GM19351 (cell line): ENCODE measurements at regions not wholly inside any gene's neighbourhood (a gene's known extent, or its start where the extent isn't known, plus 50 kb on each side); places are given as distances from the start of the nearest gene placed in this dataset.

Source experiments
- ATAC-seq: cut with Tn5 transposase; IDR thresholded peaks from one replicate; pipeline ENCODE4 v1.9.1; 2021; ENCODE audit warnings: mild to moderate bottlenecking, moderate library complexity; ENCODE audit not compliant: unreplicated experiment

GRCh38 chr17:83144421-83145357 lies 65.3 kb downstream of the METRNL start:
- ATAC-seq = no peak

- ATAC-seq = no peak
These were observed 65.9 kb downstream of the METRNL start for GRCh38 chr17:83145358-83145738.

GRCh38 chr17:83145831-83146230 lies 66.4 kb downstream of the METRNL start:
- ATAC-seq = no peak

- ATAC-seq = no peak
These were observed 66.9 kb downstream of the METRNL start for GRCh38 chr17:83146347-83146746.

- no peak for ATAC-seq
These were observed 67.9 kb downstream of the METRNL start for GRCh38 chr17:83147280-83147679.

GRCh38 chr17:83148317-83149028 lies 69.1 kb downstream of the METRNL start:
- no peak for ATAC-seq

- ATAC-seq = no peak
These were observed 69.8 kb downstream of the METRNL start for GRCh38 chr17:83149029-83149725.

- no peak for ATAC-seq
These were observed 70.4 kb downstream of the METRNL start for GRCh38 chr17:83149761-83150251.

- ATAC-seq = no peak
These were observed 71.1 kb downstream of the METRNL start for GRCh38 chr17:83150369-83151055.

- no peak for ATAC-seq
These were observed 71.6 kb downstream of the METRNL start for GRCh38 chr17:83151056-83151441.

GRCh38 chr17:83151442-83152226 lies 72.2 kb downstream of the METRNL start:
- no peak for ATAC-seq

- ATAC-seq = no peak
These were observed 72.9 kb downstream of the METRNL start for GRCh38 chr17:83152227-83152744.

- ATAC-seq = no peak
These were observed 73.6 kb downstream of the METRNL start for GRCh38 chr17:83152745-83153611.

GRCh38 chr17:83153681-83154310 lies 74.4 kb downstream of the METRNL start:
- ATAC-seq = no peak

GRCh38 chr17:83154311-83155127 lies 75.1 kb downstream of the METRNL start:
- no peak for ATAC-seq

GRCh38 chr17:83155128-83156121 lies 76.0 kb downstream of the METRNL start:
- no peak for ATAC-seq
